Vagina (tissue), 2 donors: ENCODE measurements at regions not wholly inside any gene's neighbourhood (a gene's known extent, or its start where the extent isn't known, plus 50 kb on each side); places are given as distances from the start of the nearest gene placed in this dataset.

ENCODE experiments used
- DNase-seq, 2 donors: peaks; one replicate each; pipeline ENCODE4 v3.0.0-alpha.2; 2017; ENCODE audit errors: extremely low spot score in 2 of 2
- H3K27ac ChIP-seq: fragments of 200-600 bp; sonication (generic); one replicate; pipeline ENCODE4 v1.5.1; 2019
- H3K27me3 ChIP-seq: fragments of 200-600 bp; sonication (generic); one replicate; pipeline ENCODE4 v1.5.1; 2019
- H3K36me3 ChIP-seq, 2 donors: fragments of 200-600 bp; sonication (generic); one replicate each; pipeline ENCODE4 v1.5.1; 2017 to 2019
- H3K4me1 ChIP-seq: fragments of 200-600 bp; sonication (generic); one replicate; pipeline ENCODE4 v1.5.1; 2019
- H3K4me3 ChIP-seq, 2 donors: fragments of 200-600 bp; sonication (generic); 1 replicate in 1 of 2; 2 replicates in 1 of 2; pipeline ENCODE4 v1.5.1; 2016 to 2019
- H3K9me3 ChIP-seq: fragments of 200-600 bp; sonication (generic); one replicate; pipeline ENCODE4 v1.5.1; 2019
- CTCF ChIP-seq, 3 experiments: fragments of 450-650 bp in 2 of 3; fragments of 200-600 bp in 1 of 3; sonication (generic) in 1 of 3; IDR thresholded peaks; one replicate each; pipeline ENCODE4 v1.5.1; 2017 to 2019; ENCODE audit warnings: antibody characterized with exemption in 3 of 3, mild to moderate bottlenecking in 2 of 3, moderate library complexity in 2 of 3
- POLR2A ChIP-seq, 2 donors: fragments of 450-650 bp; IDR thresholded peaks; one replicate each; pipeline ENCODE4 v1.6.1; 2017; ENCODE audit warnings: antibody characterized with exemption in 2 of 2, mild to moderate bottlenecking in 2 of 2, moderate library complexity in 2 of 2
- POLR2AphosphoS5 ChIP-seq, 2 donors: sonication (generic); formaldehyde crosslinking; IDR thresholded peaks; one replicate each; pipeline ENCODE4 v1.9.0; 2017; ENCODE audit warnings: antibody characterized with exemption in 2 of 2, mild to moderate bottlenecking in 2 of 2, low read depth in 1 of 2; ENCODE audit not compliant: insufficient read depth in 1 of 2
- intact Hi-C: fragments of 100-400 bp; cut with DNase I; formaldehyde crosslinking; loops from one replicate; pipeline ENCODE4 v1.15.1; 2023

GRCh38 chr7:68439897-68440296, 1158.4 kb upstream of the AUTS2 start:
- Histone ChIP-seq H3K27me3 (no peaks in the 10 kb centered on the region), H3K4me1 (no peaks in the 10 kb centered on the region), H3K27ac (no peak overlapping the region), H3K9me3 (no peaks in the 10 kb centered on the region), H3K4me3 (no peak overlapping the region), H3K36me3 (no peaks in the 10 kb centered on the region)
- DNase-seq = no peak
- TF ChIP-seq CTCF (IDR thresholded peaks at IDR 0.05) (no peak), POLR2A (IDR thresholded peaks at IDR 0.05) (no peak), POLR2AphosphoS5 (IDR thresholded peaks at IDR 0.05; ENCODE audit: insufficient read depth in 1 of 2, low read depth in 1 of 2) (no peak)
- intact Hi-C loops = no loop called here

- H3K4me1 ChIP-seq = no peaks in the 10 kb centered on the region
- intact Hi-C loops = no loop called here
- no peak for TF ChIP-seq CTCF (IDR thresholded peaks at IDR 0.05)
- no peak for TF ChIP-seq POLR2A (IDR thresholded peaks at IDR 0.05)
- no peak for TF ChIP-seq POLR2AphosphoS5 (IDR thresholded peaks at IDR 0.05; ENCODE audit: insufficient read depth in 1 of 2, low read depth in 1 of 2)
- H3K27ac ChIP-seq = no peak overlapping the region
- no peak for DNase-seq
- no peaks in the 10 kb centered on the region for H3K9me3 ChIP-seq
- no peaks in the 10 kb centered on the region for H3K27me3 ChIP-seq
- no peak overlapping the region for H3K4me3 ChIP-seq
- no peaks in the 10 kb centered on the region for H3K36me3 ChIP-seq
Measured at GRCh38 chr7:68440866-68441265, 1157.4 kb upstream of the AUTS2 start.

- no peak overlapping the region for H3K27ac ChIP-seq
- intact Hi-C loops = no loop called here
- no peak for DNase-seq
- TF ChIP-seq POLR2A (IDR thresholded peaks at IDR 0.05) (no peak), CTCF (IDR thresholded peaks at IDR 0.05) (no peak), POLR2AphosphoS5 (IDR thresholded peaks at IDR 0.05; ENCODE audit: insufficient read depth in 1 of 2, low read depth in 1 of 2) (no peak)
- H3K36me3 ChIP-seq = no peaks in the 10 kb centered on the region
- H3K4me1 ChIP-seq = no peaks in the 10 kb centered on the region
- no peak overlapping the region for H3K4me3 ChIP-seq
- H3K9me3 ChIP-seq = no peaks in the 10 kb centered on the region
- H3K27me3 ChIP-seq = no peaks in the 10 kb centered on the region
Measured at GRCh38 chr7:68441645-68442044, 1156.6 kb upstream of the AUTS2 start.

GRCh38 chr7:68442931-68443631, 1155.2 kb upstream of the AUTS2 start:
- no peaks in the 10 kb centered on the region for H3K36me3 ChIP-seq
- DNase-seq = no peak
- H3K27me3 ChIP-seq = no peaks in the 10 kb centered on the region
- no peaks in the 10 kb centered on the region for H3K9me3 ChIP-seq
- H3K4me1 ChIP-seq = no peaks in the 10 kb centered on the region
- intact Hi-C loops = no loop called here
- H3K4me3 ChIP-seq = no peak overlapping the region
- TF ChIP-seq POLR2AphosphoS5 (IDR thresholded peaks at IDR 0.05; ENCODE audit: insufficient read depth in 1 of 2, low read depth in 1 of 2) = no peak
- TF ChIP-seq POLR2A (IDR thresholded peaks at IDR 0.05) = no peak
- no peak for TF ChIP-seq CTCF (IDR thresholded peaks at IDR 0.05)
- no peak overlapping the region for H3K27ac ChIP-seq

GRCh38 chr7:68444042-68444441, 1154.2 kb upstream of the AUTS2 start:
- no peaks in the 10 kb centered on the region for H3K9me3 ChIP-seq
- H3K4me3 ChIP-seq = no peak overlapping the region
- H3K36me3 ChIP-seq = no peaks in the 10 kb centered on the region
- intact Hi-C loops = no loop called here
- DNase-seq = no peak
- no peaks in the 10 kb centered on the region for H3K4me1 ChIP-seq
- H3K27ac ChIP-seq = no peak overlapping the region
- TF ChIP-seq CTCF (IDR thresholded peaks at IDR 0.05) (no peak), POLR2AphosphoS5 (IDR thresholded peaks at IDR 0.05; ENCODE audit: insufficient read depth in 1 of 2, low read depth in 1 of 2) (no peak), POLR2A (IDR thresholded peaks at IDR 0.05) (no peak)
- H3K27me3 ChIP-seq = no peaks in the 10 kb centered on the region
